ENCODE measurements at regions not wholly inside any gene's neighbourhood (a gene's known extent, or its start where the extent isn't known, plus 50 kb on each side); places are given as distances from the start of the nearest gene placed in this dataset.

DNA sequence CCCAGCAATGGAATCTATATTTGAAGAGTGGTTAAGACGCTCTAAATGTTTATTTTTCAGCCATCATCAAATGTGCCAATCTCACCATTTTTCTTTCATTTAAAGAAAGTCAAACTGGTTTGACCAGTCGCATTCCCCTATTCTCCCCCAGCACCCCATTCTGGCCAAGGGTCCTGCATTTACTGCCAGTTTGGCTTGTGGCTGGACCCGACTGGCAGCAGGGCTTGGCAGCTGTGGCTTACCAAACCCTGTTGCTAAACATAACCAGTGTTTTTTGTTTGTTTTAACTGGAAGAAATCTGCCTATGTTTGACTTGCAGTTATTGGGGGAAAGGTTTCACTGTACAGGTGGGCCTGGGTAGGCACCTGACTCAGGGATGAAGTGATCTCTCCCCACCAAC is 116.3 kb downstream of the CYP26A1 start:
- DNase-seq (ENCODE audit: extremely low spot score): no peak
- Histone ChIP-seq H3K27ac (ENCODE audit: low read depth) (no peak overlapping the region), H3K36me3 (ENCODE audit: insufficient read depth) (no peaks in the 10 kb centered on the region), H3K4me3 (ENCODE audit: low read depth, low read length) (no peak overlapping the region), H3K4me1 (ENCODE audit: insufficient read depth) (no peaks in the 10 kb centered on the region)
- 87% methylated on average over 3 of the region's 3 CpGs for WGBS

DNA sequence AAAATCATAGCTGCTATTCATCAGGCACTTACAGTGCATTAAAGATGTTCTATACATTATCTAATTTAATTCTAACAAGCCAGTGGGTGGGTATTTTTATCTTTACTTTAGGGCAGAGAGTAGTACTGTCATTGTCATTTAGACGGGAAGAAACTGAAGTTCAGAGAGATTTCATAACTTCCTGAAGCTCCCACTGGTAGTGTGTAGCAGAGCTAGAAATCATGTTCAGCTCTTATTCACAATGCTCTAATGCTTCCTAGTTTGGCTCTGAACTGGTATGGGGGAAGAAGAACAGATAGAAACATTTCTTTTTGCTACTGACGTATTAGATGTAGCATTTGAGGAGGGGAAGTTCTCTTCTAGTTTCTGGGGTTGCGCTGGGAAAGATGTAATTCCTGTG is 116.7 kb downstream of the CYP26A1 start:
- no peak overlapping the region for H3K4me3 ChIP-seq (ENCODE audit: low read depth, low read length)

DNA sequence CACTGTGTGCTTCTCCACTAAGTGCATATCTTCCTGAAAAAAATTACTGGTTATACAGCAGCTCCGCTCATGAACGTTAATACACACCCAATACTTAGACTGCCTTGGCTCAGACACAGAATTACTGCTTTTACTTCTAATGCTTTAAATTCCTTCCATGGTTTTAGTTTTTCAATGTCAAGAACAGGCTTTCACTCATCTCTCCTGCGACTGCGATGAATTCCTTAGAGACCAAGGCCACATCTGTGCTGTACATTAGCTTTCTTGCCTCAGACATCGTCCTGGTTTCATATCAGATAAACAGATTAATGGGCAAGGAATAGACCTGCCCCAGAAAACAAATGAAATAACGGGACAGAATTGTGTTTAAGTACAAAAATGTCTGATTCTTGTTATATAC is 120.2 kb downstream of the CYP26A1 start:
- Histone ChIP-seq H3K36me3 (ENCODE audit: insufficient read depth) (no peaks in the 10 kb centered on the region), H3K27ac (ENCODE audit: low read depth) (no peak overlapping the region), H3K4me1 (ENCODE audit: insufficient read depth) (no peaks in the 10 kb centered on the region), H3K4me3 (ENCODE audit: low read depth, low read length) (no peak overlapping the region)
- WGBS: 43% methylated on average over 6 of the region's 6 CpGs
- DNase-seq (ENCODE audit: extremely low spot score): no peak

More for the DNA sequence above, 116.7 kb downstream of the CYP26A1 start:
- no peak for DNase-seq (ENCODE audit: extremely low spot score)
- Histone ChIP-seq H3K36me3 (ENCODE audit: insufficient read depth) (no peaks in the 10 kb centered on the region), H3K4me1 (ENCODE audit: insufficient read depth) (no peaks in the 10 kb centered on the region), H3K27ac (ENCODE audit: low read depth) (no peak overlapping the region)
- WGBS: 36% methylated on average over 3 of the region's 3 CpGs

DNA sequence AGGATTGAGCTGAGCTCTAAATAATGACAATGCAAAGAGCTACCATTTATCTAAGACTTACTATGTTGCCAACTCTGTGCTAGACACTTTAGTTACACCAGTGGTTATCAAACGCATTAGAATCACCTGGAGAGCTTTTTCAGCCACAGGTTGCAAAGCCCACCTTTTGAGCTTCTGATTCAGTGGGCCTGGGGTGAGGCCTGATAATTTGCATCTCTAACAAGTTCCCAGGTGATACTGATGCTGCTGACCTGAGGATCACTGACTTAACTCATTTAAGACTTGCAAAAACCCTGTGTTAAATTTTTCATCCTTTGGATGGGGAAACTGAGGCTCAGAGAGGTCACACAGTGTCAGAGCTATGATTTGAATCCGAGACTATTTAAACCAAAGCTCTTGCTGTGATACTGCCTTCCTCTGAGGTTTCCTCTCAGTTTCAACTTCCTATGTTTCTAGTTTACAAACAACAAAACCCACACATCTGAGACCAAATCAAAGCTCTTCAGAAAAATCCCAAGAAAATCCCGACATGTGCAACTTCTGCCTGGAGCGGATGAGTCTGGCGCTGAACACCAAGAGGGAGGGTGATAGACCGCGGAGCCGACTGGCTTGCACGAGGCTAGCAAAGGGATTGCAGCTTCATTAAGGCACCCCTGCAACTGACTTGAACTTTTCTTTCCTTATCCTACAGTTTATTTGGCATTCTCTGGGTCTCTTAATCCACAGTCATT is 124.9 kb downstream of the CYP26A1 start:
- no peak for DNase-seq (ENCODE audit: extremely low spot score)
- Histone ChIP-seq H3K27ac (ENCODE audit: low read depth) (no peak overlapping the region), H3K4me1 (ENCODE audit: insufficient read depth) (no peaks in the 10 kb centered on the region), H3K4me3 (ENCODE audit: low read depth, low read length) (peak overlapping the region; percentile 9), H3K36me3 (ENCODE audit: insufficient read depth) (no peaks in the 10 kb centered on the region)
- WGBS: 22% methylated on average over 9 of the region's 9 CpGs

DNA sequence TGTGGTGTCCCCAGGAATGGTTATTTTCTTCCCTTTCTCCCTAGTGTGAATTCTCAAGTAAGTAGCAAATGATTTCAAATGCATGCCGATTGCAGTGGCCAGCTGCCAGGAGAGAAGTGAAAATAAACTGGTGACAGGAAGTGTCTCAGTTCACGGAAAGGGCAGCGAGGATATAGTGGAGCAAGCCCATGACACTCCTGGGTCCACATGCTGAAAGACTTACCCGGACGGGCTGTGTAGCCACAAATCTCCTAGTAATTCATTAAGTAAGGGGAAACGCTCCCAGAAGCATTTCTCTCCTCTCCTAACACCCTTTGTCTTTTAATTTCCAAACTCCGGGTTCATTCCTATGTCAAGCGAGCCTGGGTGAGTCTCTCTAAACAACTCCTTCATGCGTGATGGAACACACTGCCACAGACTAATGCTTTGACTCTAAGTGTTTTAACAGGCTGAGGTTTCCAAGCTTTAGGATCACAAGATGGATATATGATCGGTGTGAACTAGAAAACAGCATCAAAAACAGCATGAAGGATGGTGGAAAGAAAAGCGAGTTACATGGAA is 125.6 kb downstream of the CYP26A1 start:
- Histone ChIP-seq H3K36me3 (ENCODE audit: insufficient read depth) (no peaks in the 10 kb centered on the region), H3K27ac (ENCODE audit: low read depth) (no peak overlapping the region), H3K4me1 (ENCODE audit: insufficient read depth) (no peaks in the 10 kb centered on the region), H3K4me3 (ENCODE audit: low read depth, low read length) (peak overlapping the region; percentile 9)
- 10% methylated on average over 11 of the region's 11 CpGs for WGBS
- peak; percentile 49 for DNase-seq (ENCODE audit: extremely low spot score)

DNA sequence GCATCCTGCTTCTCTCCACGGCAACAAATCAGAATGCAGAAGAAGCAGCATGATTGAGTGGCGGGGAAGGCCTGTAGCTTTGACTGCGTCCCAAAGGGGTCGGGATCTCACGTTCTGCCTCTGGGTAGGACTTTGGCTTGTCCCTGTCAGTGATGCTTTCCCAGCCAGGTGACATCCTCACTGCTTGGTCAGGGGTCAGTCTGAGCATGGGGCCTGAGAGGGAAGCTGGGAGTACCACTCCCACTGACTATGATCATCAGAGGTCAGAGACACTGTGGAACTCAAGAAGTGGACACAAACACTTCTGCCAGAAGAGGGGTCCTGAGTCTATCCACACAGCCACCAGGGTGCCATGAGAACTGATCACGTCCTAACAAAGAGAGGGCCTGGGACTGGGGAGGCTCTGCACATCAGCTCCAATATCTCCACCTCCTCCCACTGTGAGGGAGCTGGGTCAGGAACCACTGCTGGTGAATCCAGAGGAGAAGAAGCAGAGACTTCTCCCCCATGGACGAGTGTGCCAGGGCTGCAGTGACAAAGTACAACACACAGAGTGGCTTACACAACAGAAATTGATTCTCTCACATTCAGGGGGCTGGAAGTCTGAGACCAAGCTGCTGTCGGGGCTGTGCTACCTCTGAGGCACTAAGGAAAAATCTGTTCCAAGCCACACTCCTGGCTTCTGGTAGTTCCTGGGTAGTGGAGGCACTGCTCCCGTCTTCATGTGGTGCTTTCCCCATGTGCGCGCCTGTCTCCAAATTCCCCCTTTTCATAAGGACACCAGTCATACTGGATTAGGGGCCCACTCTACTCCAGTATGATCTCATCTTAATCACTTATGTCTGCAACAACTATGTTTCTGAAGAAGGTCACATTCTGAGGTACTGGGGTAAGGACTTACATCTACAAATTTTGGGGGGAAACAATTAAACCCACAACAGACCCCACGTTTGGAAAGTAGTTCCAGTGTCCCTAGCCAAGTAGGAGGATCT is 131.1 kb downstream of the CYP26A1 start:
- Histone ChIP-seq H3K4me3 (ENCODE audit: low read depth, low read length) (no peak overlapping the region), H3K4me1 (ENCODE audit: insufficient read depth) (no peaks in the 10 kb centered on the region), H3K27ac (ENCODE audit: low read depth) (no peak overlapping the region), H3K36me3 (ENCODE audit: insufficient read depth) (no peaks in the 10 kb centered on the region)
- 73% methylated on average over 12 of the region's 12 CpGs for WGBS
- no peak for DNase-seq (ENCODE audit: extremely low spot score)

DNA sequence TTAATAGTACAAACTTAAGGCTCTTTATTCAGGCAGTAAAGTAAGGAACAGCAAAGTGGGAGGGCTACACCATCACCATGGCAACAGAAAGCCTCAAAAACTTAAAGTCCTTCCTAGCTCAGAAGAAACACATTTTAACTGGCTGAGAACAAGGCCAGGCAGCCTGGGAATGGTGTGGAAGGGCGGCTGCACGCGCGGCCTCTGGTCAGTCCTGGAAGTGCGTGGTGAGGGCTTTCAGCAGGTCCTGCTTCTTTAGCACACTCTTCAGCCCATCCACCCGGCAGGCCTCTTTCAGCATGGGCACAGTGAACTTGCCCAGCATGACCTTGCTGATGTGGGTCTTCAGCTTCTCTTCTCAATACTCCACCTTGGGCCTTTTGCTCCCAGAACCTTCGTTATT is 133.0 kb downstream of the CYP26A1 start:
- no peak overlapping the region for H3K27ac ChIP-seq (ENCODE audit: low read depth)
- DNase-seq (ENCODE audit: extremely low spot score): no peak
- WGBS: 85% methylated on average over 7 of the region's 7 CpGs
- H3K36me3 ChIP-seq (ENCODE audit: insufficient read depth): no peaks in the 10 kb centered on the region
- H3K4me3 ChIP-seq (ENCODE audit: low read depth, low read length): no peak overlapping the region
- H3K4me1 ChIP-seq (ENCODE audit: insufficient read depth): no peaks in the 10 kb centered on the region

DNA sequence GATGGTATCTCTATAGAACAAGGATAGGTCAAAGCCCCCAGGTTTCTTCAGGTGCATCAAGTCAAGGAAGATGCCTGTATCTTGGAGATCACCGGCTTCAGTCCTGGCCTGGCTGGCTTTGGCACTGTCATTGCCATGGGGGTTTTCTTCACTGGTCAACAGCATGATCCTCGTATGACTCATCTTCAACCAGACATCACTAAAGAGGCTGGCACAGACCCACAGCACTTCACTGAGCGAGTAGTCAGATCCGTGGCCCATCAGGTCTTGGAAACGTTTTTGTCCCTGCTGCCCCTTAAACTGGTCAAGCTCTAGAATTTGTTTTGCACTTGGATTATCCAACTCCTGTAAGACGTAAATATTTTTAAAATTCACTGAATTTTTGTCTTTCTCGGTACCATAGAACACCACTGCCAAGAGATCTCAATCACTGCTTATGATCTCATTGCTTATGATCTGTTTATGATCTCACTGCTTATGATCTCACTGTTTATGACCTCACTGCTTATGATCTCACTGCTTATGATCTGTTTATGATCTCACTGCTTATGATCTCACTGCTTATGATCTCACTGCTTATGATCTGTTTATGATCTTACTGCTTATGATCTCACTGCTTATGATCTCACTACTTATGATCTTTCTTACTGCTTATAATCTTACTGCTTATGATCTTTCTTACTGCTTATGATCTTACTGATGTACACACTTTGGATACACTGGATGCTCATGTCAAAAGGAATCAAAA is 135.2 kb downstream of the CYP26A1 start:
- H3K4me1 ChIP-seq (ENCODE audit: insufficient read depth): no peaks in the 10 kb centered on the region
- no peak overlapping the region for H3K4me3 ChIP-seq (ENCODE audit: low read depth, low read length)
- 83% methylated on average over 7 of the region's 7 CpGs for WGBS
- no peaks in the 10 kb centered on the region for H3K36me3 ChIP-seq (ENCODE audit: insufficient read depth)
- DNase-seq (ENCODE audit: extremely low spot score): no peak
- H3K27ac ChIP-seq (ENCODE audit: low read depth): no peak overlapping the region

DNA sequence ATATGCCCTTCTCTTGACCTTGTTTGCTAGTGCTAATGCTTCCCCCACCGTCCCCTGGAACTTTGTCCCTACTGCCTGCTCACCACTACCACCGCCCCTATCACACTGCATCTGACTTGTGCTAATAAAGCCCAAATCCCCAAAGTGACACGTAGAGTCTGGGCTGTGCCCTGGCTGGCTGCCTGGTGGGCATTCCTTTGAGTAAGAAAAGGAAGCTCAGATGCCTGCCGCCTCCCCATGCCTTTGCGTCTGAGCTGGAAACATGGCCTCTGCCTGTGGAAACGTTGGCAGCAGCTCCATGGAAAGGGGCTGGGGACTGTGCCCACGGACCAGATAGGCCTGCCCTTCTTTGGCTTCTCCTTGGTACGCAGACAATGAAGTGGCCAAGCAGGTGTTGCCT is 138.3 kb downstream of the CYP26A1 start:
- Histone ChIP-seq H3K27ac (ENCODE audit: low read depth) (no peak overlapping the region), H3K36me3 (ENCODE audit: insufficient read depth) (no peaks in the 10 kb centered on the region), H3K4me3 (ENCODE audit: low read depth, low read length) (no peak overlapping the region), H3K4me1 (ENCODE audit: insufficient read depth) (no peaks in the 10 kb centered on the region)
- DNase-seq (ENCODE audit: extremely low spot score): no peak
- WGBS: 57% methylated on average over 8 of the region's 8 CpGs

DNA sequence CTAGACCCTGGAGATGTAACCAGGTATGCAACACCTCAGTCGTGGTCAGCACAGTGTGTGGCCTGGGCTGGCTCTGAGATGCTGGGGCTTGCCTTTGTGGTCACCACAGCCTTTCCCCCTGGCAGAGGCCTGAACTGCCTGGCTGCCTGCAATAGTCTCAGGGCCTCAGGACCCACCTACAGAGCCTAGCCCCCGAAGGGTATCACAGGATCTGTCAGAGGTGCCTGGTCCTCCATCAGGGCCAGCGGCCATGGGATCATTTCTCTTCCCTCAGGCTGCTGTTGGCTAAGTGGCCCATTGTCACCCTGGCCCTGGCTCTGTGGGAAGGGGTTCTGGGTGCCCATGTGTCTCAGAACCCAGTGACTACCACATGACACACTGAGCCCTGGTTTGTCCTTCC is 141.6 kb downstream of the CYP26A1 start:
- H3K4me1 ChIP-seq (ENCODE audit: insufficient read depth): peaks cover under 1% of the 10 kb centered on the region
- WGBS: 92% methylated on average over 3 of the region's 3 CpGs
- no peak overlapping the region for H3K4me3 ChIP-seq (ENCODE audit: low read depth, low read length)
- H3K27ac ChIP-seq (ENCODE audit: low read depth): no peak overlapping the region
- H3K36me3 ChIP-seq (ENCODE audit: insufficient read depth): no peaks in the 10 kb centered on the region
- DNase-seq (ENCODE audit: extremely low spot score): no peak

DNA sequence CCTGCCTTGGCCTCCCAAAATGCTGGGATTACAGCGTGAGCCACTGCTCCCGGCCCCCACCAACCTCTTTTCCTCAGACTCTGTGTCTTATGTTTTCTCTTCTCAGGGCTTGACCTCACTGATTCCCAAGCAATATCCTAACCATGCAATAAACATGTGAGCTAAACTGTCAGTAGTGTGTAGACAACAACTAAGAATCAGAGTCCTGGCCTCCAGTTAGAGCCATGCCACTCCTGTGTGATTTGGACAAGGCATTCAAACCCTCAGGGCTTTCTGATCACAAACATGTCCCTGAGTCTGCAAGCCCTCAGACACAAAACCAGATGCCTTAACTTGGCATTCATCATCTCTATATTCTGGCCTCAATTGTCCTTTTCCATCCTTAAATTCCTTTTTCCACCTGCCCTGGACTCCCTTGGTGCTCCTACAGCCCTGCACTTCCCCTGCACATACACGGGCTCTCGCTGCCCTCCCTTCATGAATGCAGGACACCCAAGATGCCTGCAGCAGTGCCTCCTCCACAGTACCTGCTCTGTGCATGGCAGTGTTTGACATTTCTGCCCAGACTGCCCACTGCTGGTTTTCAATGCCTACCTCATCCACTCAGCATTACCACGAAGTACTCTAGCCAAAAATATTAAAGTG is 142.8 kb downstream of the CYP26A1 start:
- DNase-seq (ENCODE audit: extremely low spot score): no peak
- 84% methylated on average over 5 of the region's 5 CpGs for WGBS
- H3K4me1 ChIP-seq (ENCODE audit: insufficient read depth): peaks cover 1% of the 10 kb centered on the region

DNA sequence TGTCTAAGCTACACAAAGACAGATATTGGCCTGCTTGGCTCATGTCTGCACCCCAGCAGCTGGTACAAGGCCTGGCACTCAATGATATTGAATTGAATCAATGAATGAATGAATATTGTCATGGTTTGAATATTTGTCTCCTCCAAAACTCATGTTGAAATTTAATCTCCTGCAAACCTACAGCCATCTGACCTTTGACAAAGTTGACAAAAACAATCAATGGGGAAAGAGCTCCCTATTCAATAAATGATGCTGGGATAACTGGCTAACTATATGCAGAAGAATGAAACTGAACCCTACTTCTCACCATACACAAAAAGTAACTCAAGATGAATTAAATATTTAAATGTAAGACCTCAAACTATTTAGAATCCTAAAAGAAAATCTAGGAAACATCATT is 144.7 kb downstream of the CYP26A1 start:
- DNase-seq (ENCODE audit: extremely low spot score): no peak
- Histone ChIP-seq H3K4me1 (ENCODE audit: insufficient read depth) (peaks cover 1% of the 10 kb centered on the region), H3K4me3 (ENCODE audit: low read depth, low read length) (no peak overlapping the region), H3K36me3 (ENCODE audit: insufficient read depth) (no peaks in the 10 kb centered on the region), H3K27ac (ENCODE audit: low read depth) (no peak overlapping the region)

More for the DNA sequence above, 142.8 kb downstream of the CYP26A1 start:
- Histone ChIP-seq H3K4me3 (ENCODE audit: low read depth, low read length) (no peak overlapping the region), H3K27ac (ENCODE audit: low read depth) (no peak overlapping the region), H3K36me3 (ENCODE audit: insufficient read depth) (no peaks in the 10 kb centered on the region)

DNA sequence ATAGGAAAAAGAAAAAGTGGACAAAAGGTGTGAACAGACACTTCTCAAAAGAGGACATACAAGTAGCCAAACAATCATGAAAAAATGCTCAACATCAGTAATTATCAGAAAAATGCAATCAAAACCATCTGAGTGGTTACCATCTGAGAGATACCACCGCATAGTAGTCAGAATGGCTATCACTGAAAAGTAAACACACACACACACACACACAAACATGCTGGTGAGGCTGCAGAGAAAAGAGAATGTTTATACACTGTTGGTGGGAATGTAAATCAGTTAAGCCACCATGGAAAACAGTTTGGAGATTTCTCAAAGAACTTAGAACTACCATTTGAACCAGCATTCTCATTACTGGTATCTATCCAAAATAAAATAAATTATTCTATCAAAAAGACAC is 145.7 kb downstream of the CYP26A1 start:
- WGBS: 48% methylated on average over 1 of the region's 1 CpG
- H3K27ac ChIP-seq (ENCODE audit: low read depth): no peak overlapping the region
- no peak overlapping the region for H3K4me3 ChIP-seq (ENCODE audit: low read depth, low read length)
- H3K4me1 ChIP-seq (ENCODE audit: insufficient read depth): peaks cover 1% of the 10 kb centered on the region
- H3K36me3 ChIP-seq (ENCODE audit: insufficient read depth): no peaks in the 10 kb centered on the region
- no peak for DNase-seq (ENCODE audit: extremely low spot score)
